HL-60 (cell line): ENCODE measurements at regions not wholly inside any gene's neighbourhood (a gene's known extent, or its start where the extent isn't known, plus 50 kb on each side); places are given as distances from the start of the nearest gene placed in this dataset.

Experiments
- CTCF ChIP-seq: IDR thresholded peaks from one replicate; pipeline ENCODE4 v1.5.1; 2011; ENCODE audit warnings: low read length, control low read depth, inconsistent platforms; ENCODE audit not compliant: insufficient read depth
- GABPA ChIP-seq: IDR thresholded peaks from 2 replicates; pipeline ENCODE4 v1.6.1; 2012; ENCODE audit warnings: low read depth
- POLR2AphosphoS5 ChIP-seq: IDR thresholded peaks from 2 replicates; pipeline ENCODE4 v1.6.1; 2012; ENCODE audit warnings: low read depth
- REST ChIP-seq: IDR thresholded peaks from 2 replicates; pipeline ENCODE4 v1.6.1; 2012; ENCODE audit warnings: low read depth; ENCODE audit not compliant: insufficient replicate concordance
- SPI1 ChIP-seq: IDR thresholded peaks from 2 replicates; pipeline ENCODE4 v1.6.1; 2012; ENCODE audit warnings: low read depth, mild to moderate bottlenecking, borderline replicate concordance

DNA sequence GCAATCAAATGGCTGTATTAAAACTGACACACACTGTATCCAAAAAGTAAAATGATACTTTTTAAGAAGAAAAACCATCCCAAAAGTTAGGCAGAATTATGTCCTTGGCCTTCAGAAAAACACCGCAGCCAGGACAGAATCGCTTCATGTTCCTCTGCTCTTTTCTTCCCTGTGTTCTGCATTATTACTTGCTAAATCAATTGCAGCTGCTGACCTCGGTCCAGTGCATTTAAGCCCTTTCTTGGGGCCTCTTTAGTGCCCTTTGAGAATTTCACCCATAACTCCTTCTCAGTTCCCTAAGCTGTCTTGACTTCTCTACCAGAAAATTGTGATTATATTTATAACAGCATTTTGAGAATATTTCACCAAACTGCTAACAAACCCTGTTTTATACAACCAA is 696.9 kb downstream of the PCDH7 start:
- TF ChIP-seq REST (no peak), CTCF (no peak), POLR2AphosphoS5 (no peak), GABPA (no peak), SPI1 (no peak)
